GM18909 (cell line): ENCODE measurements at regions not wholly inside any gene's neighbourhood (a gene's known extent, or its start where the extent isn't known, plus 50 kb on each side); places are given as distances from the start of the nearest gene placed in this dataset.

Source experiments
- ATAC-seq: cut with Tn5 transposase; IDR thresholded peaks from one replicate; pipeline ENCODE4 v1.9.1; 2021; ENCODE audit warnings: mild to moderate bottlenecking; ENCODE audit not compliant: unreplicated experiment, poor library complexity

DNA sequence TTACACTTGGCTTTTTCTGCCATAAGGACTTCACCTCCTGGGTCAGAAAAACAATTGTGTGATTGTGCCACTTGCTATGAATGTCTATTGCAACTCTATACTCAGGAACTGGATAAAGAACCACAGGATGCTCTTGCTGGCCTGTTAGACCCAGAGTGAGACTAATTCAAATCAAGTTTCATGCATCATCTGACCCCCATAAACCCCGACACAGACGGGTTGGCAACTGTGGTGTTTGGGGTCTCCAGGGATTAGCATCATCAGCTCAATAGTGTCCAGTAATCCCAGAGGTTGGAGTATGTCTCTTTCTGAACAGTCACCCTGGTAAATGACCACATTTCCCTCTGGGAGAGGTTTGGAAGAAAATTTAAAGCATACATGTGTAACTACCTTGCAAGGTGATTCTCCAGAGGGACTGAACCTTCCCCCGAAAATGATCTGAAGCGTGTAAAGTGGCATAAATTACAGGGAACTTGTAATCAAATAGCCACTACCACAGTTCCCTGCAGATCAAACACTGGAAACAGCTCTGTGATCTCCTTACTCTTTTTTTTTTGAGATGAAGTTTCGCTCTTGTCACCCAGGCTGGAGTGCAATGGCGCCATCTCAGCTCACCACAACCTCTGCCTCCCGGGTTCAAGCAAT is 1097.6 kb downstream of the TBC1D22A start:
- ATAC-seq: no peak

DNA sequence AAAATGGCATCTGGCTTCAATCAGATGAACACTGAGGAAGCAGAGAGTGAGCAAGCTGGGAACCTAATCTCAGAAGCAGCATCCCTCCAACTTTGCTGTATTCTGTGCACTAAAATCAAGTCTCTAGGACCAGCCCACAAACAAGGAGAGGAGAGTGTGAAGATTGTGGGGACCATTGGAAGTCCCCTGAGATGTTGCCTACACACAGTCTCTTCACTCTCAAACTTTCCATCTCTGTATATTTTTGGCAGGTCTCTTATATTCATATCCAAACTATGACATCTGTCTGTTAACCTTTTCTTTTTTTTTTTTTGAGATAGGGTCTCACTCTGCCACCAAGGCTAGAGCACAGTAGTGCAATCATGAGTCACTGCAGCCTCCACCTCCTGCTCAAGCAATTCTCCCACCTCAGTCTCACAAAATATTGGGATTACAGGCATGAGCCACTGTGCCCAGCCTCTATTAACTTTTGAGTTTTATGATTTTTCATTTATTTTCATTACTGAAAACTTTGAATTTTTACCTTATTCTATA is 1096.4 kb downstream of the TBC1D22A start:
- no peak for ATAC-seq

- ATAC-seq: no peak
Measured at GRCh38 chr22:47854680-47855079, 1092.2 kb downstream of the TBC1D22A start.

DNA sequence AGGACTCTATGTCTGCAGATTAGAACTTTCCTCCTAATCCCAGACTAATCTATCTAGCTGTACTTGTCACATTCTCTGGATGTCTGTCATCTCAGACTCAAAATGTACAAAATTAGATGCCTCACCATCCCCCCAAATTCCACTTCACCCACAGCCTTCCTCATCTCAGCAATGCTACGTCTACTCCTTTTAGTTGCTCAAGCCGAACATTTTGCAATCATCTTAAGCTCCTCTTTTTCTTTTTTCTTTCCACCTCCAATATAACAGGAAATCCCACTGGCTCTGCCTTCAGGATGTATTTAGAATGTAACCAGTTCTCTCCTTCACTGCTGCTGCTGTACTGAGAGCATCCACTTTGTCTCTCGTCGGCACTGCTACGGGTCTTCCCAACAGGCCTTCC is 1091.8 kb downstream of the TBC1D22A start:
- ATAC-seq: no peak

DNA sequence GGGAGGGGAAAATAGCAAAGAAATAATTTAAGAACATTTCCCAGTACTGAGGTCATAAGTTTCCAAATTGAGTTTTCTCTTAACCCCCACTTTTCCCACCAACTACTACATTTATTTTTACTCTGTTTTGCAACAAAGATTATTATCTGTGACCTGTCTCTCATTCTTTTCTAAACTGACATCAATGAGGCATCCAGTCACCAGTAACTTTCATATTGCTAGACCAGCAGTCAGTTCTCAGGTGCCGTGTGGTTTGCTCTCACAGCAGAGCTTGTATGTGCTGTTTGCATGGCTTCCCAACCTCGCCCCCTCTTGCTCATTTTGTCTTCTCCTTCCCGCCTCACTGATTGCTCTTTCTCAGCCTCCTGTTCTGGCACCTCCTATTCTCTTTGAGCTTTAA is 1091.3 kb downstream of the TBC1D22A start:
- no peak for ATAC-seq

DNA sequence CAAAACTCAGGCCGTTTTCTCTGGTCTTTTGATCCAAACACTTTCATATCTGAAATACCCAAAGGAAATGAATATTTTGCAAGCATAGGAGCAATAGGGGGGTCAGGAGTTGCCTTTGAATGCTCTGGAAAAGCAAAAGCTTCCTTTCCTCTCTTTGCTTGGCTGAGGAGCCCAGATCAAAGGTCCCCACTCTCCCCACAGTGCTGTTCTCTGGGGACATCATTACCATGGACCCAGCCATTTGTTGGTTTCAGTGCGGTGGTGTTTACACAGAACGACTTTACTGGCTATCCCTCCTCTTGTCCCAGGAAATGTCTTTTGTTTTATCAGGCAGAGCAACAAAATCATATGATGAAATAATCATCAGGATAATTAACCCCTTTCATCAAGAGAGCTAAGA is 1089.1 kb downstream of the TBC1D22A start:
- no peak for ATAC-seq

DNA sequence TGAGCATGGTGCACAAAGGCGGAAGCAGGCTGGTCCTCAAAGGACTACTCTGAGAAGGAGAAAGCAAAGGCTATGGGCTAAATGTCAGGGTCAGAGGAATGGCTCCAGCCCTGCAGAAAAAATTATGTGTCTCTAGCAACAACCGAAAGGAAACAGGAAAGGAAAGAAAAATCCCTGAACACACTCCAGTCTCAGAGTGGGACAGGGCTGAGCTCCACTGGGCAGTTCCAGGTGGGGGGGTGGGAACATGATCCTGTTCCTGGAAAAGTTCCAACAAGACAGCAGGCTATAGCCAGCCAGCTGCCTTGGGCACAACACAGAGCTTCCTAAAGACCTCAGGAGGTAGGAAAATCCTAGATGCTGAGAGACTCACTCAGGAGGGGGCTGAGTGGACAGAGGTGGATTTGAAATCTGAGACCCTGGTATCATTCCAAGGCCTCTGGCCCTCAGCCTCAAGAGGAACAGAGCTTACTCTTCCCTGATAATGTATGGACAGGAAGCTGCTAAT is 1088.2 kb downstream of the TBC1D22A start:
- no peak for ATAC-seq

GRCh38 chr22:47849576-47849975 is 1087.1 kb downstream of the TBC1D22A start:
- ATAC-seq: no peak

DNA sequence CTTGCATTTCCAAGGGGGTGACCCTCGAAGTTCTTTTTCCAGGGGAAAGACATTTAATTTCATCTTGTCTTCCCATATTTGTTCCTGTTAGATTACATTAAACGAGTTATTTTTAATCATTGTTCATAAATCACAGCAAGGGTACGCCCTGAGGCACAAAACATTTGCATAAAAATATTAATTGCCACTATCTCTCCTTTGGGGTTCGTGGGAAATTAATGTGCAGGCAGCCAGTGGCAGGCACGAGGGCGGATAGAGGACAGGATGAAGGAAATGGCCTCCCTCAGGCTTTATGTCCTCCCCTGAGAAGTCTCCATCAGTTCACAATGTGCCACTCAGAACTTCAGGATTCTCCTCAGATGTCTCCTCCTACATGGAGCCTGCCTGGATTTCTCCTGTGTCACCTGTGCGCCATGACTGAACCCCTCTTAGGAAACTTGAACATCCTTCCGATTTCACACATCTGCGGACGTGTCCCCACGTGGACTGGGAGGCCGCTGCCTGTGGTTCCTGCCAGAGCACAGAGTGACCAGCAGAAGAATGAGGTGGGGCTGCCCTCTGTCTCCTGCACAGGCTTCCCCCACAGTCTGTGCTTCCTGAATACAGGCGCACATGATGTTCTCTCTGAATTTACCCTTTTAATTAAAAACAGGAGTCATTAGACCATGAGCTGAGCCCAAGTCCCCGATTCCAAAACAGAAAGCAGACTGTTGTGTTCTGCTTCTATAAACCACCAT is 1085.9 kb downstream of the TBC1D22A start:
- ATAC-seq: no peak

GRCh38 chr22:47847131-47847890 is 1084.9 kb downstream of the TBC1D22A start:
- ATAC-seq: no peak

DNA sequence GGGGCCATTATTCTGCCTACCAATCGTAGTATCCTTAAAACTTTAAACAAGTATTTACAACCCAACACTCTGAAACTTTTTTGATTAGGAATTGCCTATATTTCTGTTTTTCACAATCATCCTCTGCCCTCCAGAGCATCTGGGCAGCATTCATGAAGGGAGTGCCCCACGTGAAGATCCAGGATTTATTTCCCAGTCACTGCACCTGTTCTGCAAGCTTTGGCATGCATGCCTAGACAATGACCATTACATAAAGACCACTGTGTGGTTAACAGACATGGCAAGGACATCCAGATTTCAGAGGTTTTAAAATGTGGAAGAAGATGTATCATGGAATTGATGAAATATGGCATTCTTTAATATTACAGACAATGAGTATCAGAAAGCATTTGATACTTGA is 1083.8 kb downstream of the TBC1D22A start:
- no peak for ATAC-seq

- no peak for ATAC-seq
Measured at GRCh38 chr22:47842119-47842518, 1079.7 kb downstream of the TBC1D22A start.

- ATAC-seq: no peak
Measured at GRCh38 chr22:47841156-47841555, 1078.7 kb downstream of the TBC1D22A start.

DNA sequence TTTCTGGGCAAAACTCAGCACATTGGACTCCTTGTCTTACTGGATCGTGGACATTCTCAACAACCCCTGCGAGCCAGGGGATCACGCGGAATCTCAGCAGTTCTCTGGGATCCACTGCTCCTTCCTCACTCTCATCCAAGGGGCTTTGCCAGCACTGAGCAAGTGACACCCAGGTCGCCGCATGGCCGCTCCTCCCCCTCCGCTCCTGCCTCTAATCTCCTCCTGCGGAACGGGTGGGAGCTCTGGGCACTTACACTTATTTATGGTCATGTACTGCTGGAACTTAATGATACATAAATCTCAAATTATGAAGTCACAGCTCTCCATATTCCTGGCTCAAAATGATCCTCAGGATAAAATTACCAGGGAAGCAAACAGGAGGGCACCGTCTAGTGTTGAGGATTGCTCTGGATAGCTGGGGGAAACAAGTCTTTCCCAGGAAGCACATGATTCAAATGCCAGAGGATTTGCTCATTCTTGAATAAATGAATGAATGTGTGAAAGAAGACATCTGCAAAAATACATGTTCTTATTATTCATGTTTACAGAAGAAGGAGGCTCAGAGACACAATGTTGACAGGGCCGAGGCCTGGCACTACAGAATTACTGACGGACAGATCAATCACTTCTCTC is 1077.3 kb downstream of the TBC1D22A start:
- no peak for ATAC-seq

- ATAC-seq: no peak
Measured at GRCh38 chr22:47837703-47838102, 1075.3 kb downstream of the TBC1D22A start.

DNA sequence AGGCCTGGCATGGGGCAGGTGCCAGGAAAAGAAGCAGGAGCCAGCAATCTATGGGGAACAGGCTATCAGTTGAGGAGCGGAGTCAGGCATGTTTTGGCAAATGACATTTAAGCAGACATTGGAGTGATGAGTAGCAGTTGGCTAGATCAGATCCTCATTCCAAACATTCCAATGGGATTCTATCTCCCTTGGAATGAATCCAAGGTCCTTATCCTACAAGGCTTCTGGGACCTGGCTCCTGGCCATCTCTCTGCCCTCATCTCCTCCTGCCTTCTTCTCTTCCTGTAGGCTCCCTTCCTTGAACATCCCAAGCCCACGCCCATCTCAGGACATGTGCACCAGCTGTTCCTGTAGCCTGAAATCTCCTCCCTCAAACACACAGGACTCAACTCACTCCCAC is 1074.5 kb downstream of the TBC1D22A start:
- ATAC-seq: no peak

DNA sequence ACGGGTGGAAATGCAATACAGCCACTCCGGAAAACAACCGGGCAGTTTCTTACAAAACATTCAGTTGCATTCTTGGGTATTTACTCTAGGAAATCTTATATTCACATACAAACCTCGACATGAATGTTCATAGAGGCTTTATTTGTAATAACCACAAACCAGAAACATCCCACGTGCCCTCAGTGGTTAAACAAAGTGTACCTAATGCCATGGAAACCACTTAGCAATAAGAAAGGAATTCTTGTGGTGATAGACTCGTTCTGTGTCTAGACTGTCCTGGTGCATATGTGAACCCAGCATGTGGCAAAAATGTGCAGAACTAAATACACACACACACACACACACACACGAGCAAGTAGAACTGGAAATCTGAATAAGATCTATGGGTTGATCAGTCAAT is 1073.3 kb downstream of the TBC1D22A start:
- no peak for ATAC-seq

- ATAC-seq: no peak
Measured at GRCh38 chr22:47826016-47826415, 1063.6 kb downstream of the TBC1D22A start.

- ATAC-seq: no peak
Measured at GRCh38 chr22:47822422-47822821, 1060.0 kb downstream of the TBC1D22A start.

- ATAC-seq: no peak
Measured at GRCh38 chr22:47818496-47818895, 1056.0 kb downstream of the TBC1D22A start.
